Trophoblast cell (in vitro differentiated cells and primary cell): ENCODE measurements at regions not wholly inside any gene's neighbourhood (a gene's known extent, or its start where the extent isn't known, plus 50 kb on each side); places are given as distances from the start of the nearest gene placed in this dataset.

Experiments used
- DNase-seq, 2 donors: peaks; one replicate each; pipeline ENCODE4 v3.0.0-alpha.2; 2016
- H2AFZ ChIP-seq: 2 replicates; pipeline ENCODE4 v1.6.1; 2013; ENCODE audit warnings: low read length, moderate library complexity, mild to moderate bottlenecking; ENCODE audit not compliant: insufficient read depth, poor library complexity
- H2AK5ac ChIP-seq: 2 replicates; pipeline ENCODE4 v1.6.1; 2013; ENCODE audit warnings: mild to moderate bottlenecking, low read length
- H2BK120ac ChIP-seq: 2 replicates; pipeline ENCODE4 v1.6.1; 2013; ENCODE audit warnings: low read length, mild to moderate bottlenecking, moderate library complexity; ENCODE audit not compliant: insufficient read depth, poor library complexity
- H2BK12ac ChIP-seq: 2 replicates; pipeline ENCODE4 v1.6.1; 2013; ENCODE audit warnings: mild to moderate bottlenecking, low read length, moderate library complexity
- H2BK5ac ChIP-seq: 2 replicates; pipeline ENCODE4 v1.6.1; 2013; ENCODE audit warnings: low read length, low read depth, moderate library complexity, mild to moderate bottlenecking; ENCODE audit not compliant: poor library complexity
- H3K14ac ChIP-seq: 2 replicates; pipeline ENCODE4 v1.6.1; 2013; ENCODE audit warnings: mild to moderate bottlenecking, low read length
- H3K18ac ChIP-seq: 2 replicates; pipeline ENCODE4 v1.6.1; 2013; ENCODE audit warnings: mild to moderate bottlenecking, low read length
- H3K23ac ChIP-seq: 2 replicates; pipeline ENCODE4 v1.6.1; 2013; ENCODE audit warnings: low read length
- H3K27ac ChIP-seq: 2 replicates; pipeline ENCODE4 v1.5.1; 2013; ENCODE audit warnings: low read depth, mild to moderate bottlenecking, inconsistent platforms, low read length, moderate library complexity
- H3K27me3 ChIP-seq: 2 replicates; pipeline ENCODE4 v1.6.1; 2013; ENCODE audit warnings: inconsistent platforms, mild to moderate bottlenecking, low read length, moderate library complexity; ENCODE audit not compliant: insufficient read depth
- H3K36me3 ChIP-seq, 2 experiments: 1 replicate in 1 of 2; 2 replicates in 1 of 2; pipeline ENCODE4 v1.6.1; 2013; ENCODE audit warnings: low read length in 2 of 2, mild to moderate bottlenecking in 2 of 2, moderate library complexity in 1 of 2; ENCODE audit not compliant: insufficient read depth in 2 of 2, control insufficient read depth in 1 of 2
- H3K4ac ChIP-seq: 2 replicates; pipeline ENCODE4 v1.6.1; 2013; ENCODE audit warnings: low read depth, mild to moderate bottlenecking, low read length, moderate library complexity
- H3K4me1 ChIP-seq, 2 experiments: 1 replicate in 1 of 2; 2 replicates in 1 of 2; pipeline ENCODE4 v1.6.1; 2013; ENCODE audit warnings: low read length in 2 of 2, mild to moderate bottlenecking in 2 of 2, moderate library complexity in 1 of 2; ENCODE audit not compliant: insufficient read depth in 2 of 2, control insufficient read depth in 1 of 2
- H3K4me2 ChIP-seq: 2 replicates; pipeline ENCODE4 v1.6.1; 2013; ENCODE audit warnings: inconsistent platforms, mild to moderate bottlenecking, low read length, moderate library complexity
- H3K4me3 ChIP-seq: 2 replicates; pipeline ENCODE4 v1.5.1; 2013; ENCODE audit warnings: mild to moderate bottlenecking, low read depth, low read length, inconsistent platforms
- H3K79me1 ChIP-seq: one replicate; pipeline ENCODE4 v1.6.1; 2013; ENCODE audit warnings: low read length
- H3K79me2 ChIP-seq: 2 replicates; pipeline ENCODE4 v1.6.1; 2013; ENCODE audit warnings: low read length, mild to moderate bottlenecking; ENCODE audit not compliant: control insufficient read depth, insufficient read depth, poor library complexity
- H3K9ac ChIP-seq: 2 replicates; pipeline ENCODE4 v1.6.1; 2013; ENCODE audit warnings: mild to moderate bottlenecking, low read length
- H3K9me3 ChIP-seq: 2 replicates; pipeline ENCODE4 v1.6.1; 2013; ENCODE audit warnings: low read depth, mild to moderate bottlenecking, control low read depth, inconsistent platforms, low read length; ENCODE audit not compliant: insufficient read depth
- H4K12ac ChIP-seq: 2 replicates; pipeline ENCODE4 v1.6.1; 2013; ENCODE audit warnings: low read depth, mild to moderate bottlenecking, low read length, moderate library complexity
- H4K8ac ChIP-seq: 2 replicates; pipeline ENCODE4 v1.6.1; 2013; ENCODE audit warnings: low read depth, mild to moderate bottlenecking, low read length, moderate library complexity
- H4K91ac ChIP-seq: one replicate; pipeline ENCODE4 v1.6.1; 2013; ENCODE audit warnings: low read depth, mild to moderate bottlenecking, low read length, moderate library complexity
- WGBS: extraction: QIAGEN DNeasy Blood & Tissue Kit; methylation state at CpG from one replicate; pipeline ENCODE4 v1.1.7; 2013; ENCODE audit warnings: missing lambda C conversion rate; ENCODE audit not compliant: insufficient read length, insufficient coverage; ENCODE audit errors: extremely low coverage; 5-methylcytosine and 5-hydroxymethylcytosine counted together

DNA sequence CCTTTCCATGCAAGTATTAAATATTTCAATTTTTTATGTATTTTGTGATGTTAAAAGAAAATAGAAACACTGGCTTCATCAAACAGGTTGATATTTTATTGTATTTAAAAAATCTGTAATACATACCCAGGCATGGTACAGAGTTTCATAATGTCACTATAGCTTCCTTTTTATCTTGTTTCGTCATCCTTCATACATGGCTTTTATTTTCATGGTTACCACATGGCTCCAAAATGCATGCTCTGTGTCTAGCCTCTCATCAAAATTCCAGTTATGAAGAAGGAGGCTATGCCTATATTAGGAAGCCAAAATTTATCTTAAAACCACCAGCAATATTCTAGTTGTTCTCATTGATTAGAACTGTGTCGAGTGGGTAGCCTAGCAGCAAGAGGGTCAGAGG is 464.8 kb downstream of the BTG1 start:
- DNase-seq, result no peak
- no peak overlapping the region for H2BK120ac ChIP-seq
- no peak overlapping the region for H3K14ac ChIP-seq
- no peaks in the 10 kb centered on the region for H3K36me3 ChIP-seq
- no peak overlapping the region for H3K4me2 ChIP-seq
- no peaks in the 10 kb centered on the region for H3K9me3 ChIP-seq
- H3K79me1 ChIP-seq, result no peaks in the 10 kb centered on the region
- no peak overlapping the region for H4K12ac ChIP-seq
- no peak overlapping the region for H2BK5ac ChIP-seq
- no peak overlapping the region for H4K8ac ChIP-seq
- no peak overlapping the region for H4K91ac ChIP-seq
- no peaks in the 10 kb centered on the region for H3K79me2 ChIP-seq
- H3K4me3 ChIP-seq, result no peak overlapping the region
- no peaks in the 10 kb centered on the region for H3K4me1 ChIP-seq
- H2AK5ac ChIP-seq, result no peak overlapping the region
- WGBS, result no CpG with 5 or more reads among the region's 2 CpGs
- no peak overlapping the region for H3K9ac ChIP-seq
- no peak overlapping the region for H3K23ac ChIP-seq
- no peak overlapping the region for H2BK12ac ChIP-seq
- no peak overlapping the region for H3K18ac ChIP-seq
- no peak overlapping the region for H3K27ac ChIP-seq
- H3K27me3 ChIP-seq, result no peaks in the 10 kb centered on the region
- no peak overlapping the region for H3K4ac ChIP-seq
- H2AFZ ChIP-seq, result no peak overlapping the region

DNA sequence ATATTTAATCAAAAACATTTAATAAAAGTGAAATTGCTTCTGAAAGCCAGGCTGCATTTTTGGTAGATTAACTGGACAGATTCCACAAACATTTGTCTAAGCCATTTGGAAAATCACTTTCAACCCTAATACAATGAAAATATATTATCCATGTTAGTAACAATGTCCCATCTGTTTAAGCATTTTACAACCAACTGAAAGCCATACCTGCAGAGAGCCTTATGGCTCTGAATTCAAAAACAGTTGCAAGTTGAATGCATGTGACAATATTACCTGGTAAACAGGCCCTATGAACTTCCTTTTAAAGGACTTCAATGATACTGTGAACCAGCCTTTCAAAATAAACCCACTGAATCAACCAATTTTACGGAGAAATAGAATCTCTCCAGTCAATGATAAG is 468.1 kb downstream of the BTG1 start:
- WGBS, result no CpG with 5 or more reads among the region's 1 CpG

DNA sequence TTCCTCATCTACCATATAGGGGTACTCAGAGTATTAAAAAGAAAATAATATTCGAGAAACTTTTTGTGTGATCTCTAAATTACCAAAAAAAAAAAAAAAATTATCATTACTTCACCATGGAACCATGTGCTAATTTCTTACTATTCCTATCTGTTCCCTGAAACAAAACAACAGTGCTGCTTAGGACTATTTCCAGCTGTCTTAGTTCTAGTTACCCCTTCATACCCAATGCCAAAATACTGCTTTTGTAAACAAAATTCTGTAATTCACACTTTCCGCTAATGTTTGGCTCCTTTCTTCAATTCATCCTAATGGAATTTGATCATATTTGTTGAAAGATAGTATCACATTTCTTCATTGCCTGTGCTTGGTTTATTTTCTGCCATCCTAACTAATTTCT is 470.2 kb downstream of the BTG1 start:
- Histone ChIP-seq H3K79me2 (no peaks in the 10 kb centered on the region), H3K4me3 (no peak overlapping the region), H3K27me3 (no peaks in the 10 kb centered on the region), H4K91ac (no peak overlapping the region), H3K79me1 (no peaks in the 10 kb centered on the region), H3K23ac (no peak overlapping the region), H3K9ac (no peak overlapping the region), H3K36me3 (no peaks in the 10 kb centered on the region), H2AFZ (no peak overlapping the region), H3K27ac (no peak overlapping the region), H2BK5ac (no peak overlapping the region), H4K8ac (no peak overlapping the region), H3K9me3 (no peaks in the 10 kb centered on the region), H3K4me1 (no peaks in the 10 kb centered on the region), H2BK120ac (no peak overlapping the region), H3K14ac (no peak overlapping the region), H2BK12ac (no peak overlapping the region), H3K4ac (no peak overlapping the region), H2AK5ac (no peak overlapping the region), H4K12ac (no peak overlapping the region), H3K18ac (no peak overlapping the region), H3K4me2 (no peak overlapping the region)
- no peak for DNase-seq
- no CpG with 5 or more reads among the region's 2 CpGs for WGBS

More for the DNA sequence above, 468.1 kb downstream of the BTG1 start:
- H3K14ac ChIP-seq, result no peak overlapping the region
- H4K8ac ChIP-seq, result no peak overlapping the region
- H3K23ac ChIP-seq, result no peak overlapping the region
- H3K9me3 ChIP-seq, result no peaks in the 10 kb centered on the region
- H3K4ac ChIP-seq, result no peak overlapping the region
- H3K79me1 ChIP-seq, result no peaks in the 10 kb centered on the region
- H3K9ac ChIP-seq, result no peak overlapping the region
- H3K27me3 ChIP-seq, result no peaks in the 10 kb centered on the region
- H3K79me2 ChIP-seq, result no peaks in the 10 kb centered on the region
- H4K12ac ChIP-seq, result no peak overlapping the region
- DNase-seq, result no peak
- no peak overlapping the region for H2AK5ac ChIP-seq
- no peak overlapping the region for H4K91ac ChIP-seq
- no peak overlapping the region for H3K4me2 ChIP-seq
- no peak overlapping the region for H3K4me3 ChIP-seq
- H3K18ac ChIP-seq, result no peak overlapping the region
- H2BK5ac ChIP-seq, result no peak overlapping the region
- H3K4me1 ChIP-seq, result no peaks in the 10 kb centered on the region
- H2AFZ ChIP-seq, result no peak overlapping the region
- H2BK12ac ChIP-seq, result no peak overlapping the region
- H3K36me3 ChIP-seq, result no peaks in the 10 kb centered on the region
- no peak overlapping the region for H2BK120ac ChIP-seq
- H3K27ac ChIP-seq, result no peak overlapping the region

DNA sequence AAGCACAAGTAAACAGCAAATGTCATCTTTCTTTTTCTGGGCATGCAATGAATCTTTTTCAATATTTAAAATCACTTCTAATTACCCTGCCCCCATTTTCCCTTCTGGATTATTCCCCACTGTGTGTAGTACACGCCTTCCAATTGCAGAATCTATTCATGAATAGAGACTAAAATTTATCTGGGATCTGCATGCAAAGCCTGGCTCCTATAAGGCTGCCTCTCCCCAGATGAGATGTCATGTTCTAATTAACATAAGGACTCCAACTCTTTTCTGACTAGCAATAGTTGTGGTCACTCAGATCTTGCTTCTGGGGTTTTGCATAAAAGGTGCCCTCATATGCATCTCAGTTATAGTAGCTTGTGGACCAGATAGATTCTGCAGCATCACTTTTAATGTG is 473.5 kb downstream of the BTG1 start:
- Histone ChIP-seq H3K18ac (no peak overlapping the region), H3K9me3 (no peaks in the 10 kb centered on the region), H2BK5ac (no peak overlapping the region), H3K14ac (no peak overlapping the region), H2BK12ac (no peak overlapping the region), H4K12ac (no peak overlapping the region), H2AFZ (no peak overlapping the region), H3K79me2 (no peaks in the 10 kb centered on the region), H3K4me1 (no peaks in the 10 kb centered on the region), H3K27me3 (no peaks in the 10 kb centered on the region), H2BK120ac (no peak overlapping the region), H4K91ac (no peak overlapping the region), H3K4me3 (no peak overlapping the region), H3K79me1 (no peaks in the 10 kb centered on the region), H3K36me3 (no peaks in the 10 kb centered on the region), H2AK5ac (no peak overlapping the region), H3K9ac (no peak overlapping the region), H3K27ac (no peak overlapping the region), H3K23ac (no peak overlapping the region), H3K4me2 (no peak overlapping the region), H3K4ac (no peak overlapping the region), H4K8ac (no peak overlapping the region)
- no peak for DNase-seq
- WGBS, result no CpG with 5 or more reads among the region's 1 CpG
